PC-9 (cell line): ENCODE measurements at regions not wholly inside any gene's neighbourhood (a gene's known extent, or its start where the extent isn't known, plus 50 kb on each side); places are given as distances from the start of the nearest gene placed in this dataset.

Experiments
- BruUV-seq: library from RNA; stranded (reverse); fragments of 400-500 nt; replicated peaks from 2 replicates; lab custom pipeline; 2021; lab: Mats Ljungman, UMichigan
- CTCF ChIA-PET: fragments of 300-600 bp; sonication (Branson Sonifier 250); formaldehyde crosslinking; loops from one replicate; lab custom pipeline; 2022; ENCODE audit warnings: antibody characterized with exemption; lab: Charles Lee
- POLR2A ChIA-PET: fragments of 300-600 bp; sonication (Branson Sonifier 250); formaldehyde crosslinking; loops from one replicate; lab custom pipeline; 2022; ENCODE audit warnings: antibody characterized with exemption; ENCODE audit not compliant: unreplicated experiment; lab: Charles Lee
- DNase-seq, 2 experiments: peaks; one replicate each; pipeline versions ENCODE4 v3.0.0 to v3.0.0-alpha.2; 2015 to 2022; ENCODE audit warnings: mixed read lengths in 1 of 2
- H2AFZ ChIP-seq: fragments of 200-600 bp; sonication (generic); 2 replicates; pipeline ENCODE4 v1.8.1; 2017; ENCODE audit warnings: antibody characterized with exemption
- H3F3A ChIP-seq: fragments of 200-600 bp; sonication (generic); 2 replicates; pipeline ENCODE4 v1.8.1; 2017; ENCODE audit warnings: antibody characterized with exemption, mild to moderate bottlenecking, low read depth; ENCODE audit not compliant: insufficient read depth
- H3K27ac ChIP-seq: fragments of 200-600 bp; sonication (generic); 2 replicates; pipeline ENCODE4 v1.6.1; 2016; ENCODE audit warnings: mixed run types
- H3K27me3 ChIP-seq: fragments of 200-600 bp; sonication (generic); 2 replicates; pipeline ENCODE4 v1.6.1; 2016; ENCODE audit warnings: low read depth, mixed run types; ENCODE audit not compliant: insufficient read depth
- H3K36me3 ChIP-seq: fragments of 200-600 bp; sonication (generic); 2 replicates; pipeline ENCODE4 v1.6.1; 2016; ENCODE audit warnings: low read depth, mixed run types
- H3K4me1 ChIP-seq: fragments of 200-600 bp; sonication (generic); replicated peaks from 2 replicates; pipeline ENCODE4 v1.6.1; 2016; ENCODE audit warnings: mixed run types; ENCODE audit not compliant: insufficient read depth
- H3K4me2 ChIP-seq: fragments of 200-600 bp; sonication (generic); 2 replicates; pipeline ENCODE4 v1.6.1; 2017; ENCODE audit warnings: mixed run types
- H3K4me3 ChIP-seq: fragments of 200-600 bp; sonication (generic); 2 replicates; pipeline ENCODE4 v1.6.1; 2016; ENCODE audit warnings: mixed run types
- H3K79me2 ChIP-seq: fragments of 200-600 bp; sonication (generic); 2 replicates; pipeline ENCODE4 v1.6.1; 2017; ENCODE audit warnings: low read depth, mixed run types
- H3K9me2 ChIP-seq: fragments of 200-600 bp; sonication (generic); 2 replicates; pipeline ENCODE4 v1.8.1; 2017; ENCODE audit warnings: mild to moderate bottlenecking; ENCODE audit not compliant: insufficient read depth
- H3K9me3 ChIP-seq: fragments of 200-600 bp; sonication (generic); 2 replicates; pipeline ENCODE4 v1.8.1; 2016; ENCODE audit warnings: low read depth; ENCODE audit not compliant: insufficient read depth
- H4K20me1 ChIP-seq: fragments of 200-600 bp; sonication (generic); 2 replicates; pipeline ENCODE4 v1.8.1; 2017; ENCODE audit not compliant: insufficient read depth
- EZH2 ChIP-seq: fragments of 200-600 bp; sonication (generic); IDR thresholded peaks from 2 replicates; pipeline ENCODE4 v1.8.0; 2017; ENCODE audit warnings: antibody characterized with exemption, low read depth
- intact Hi-C: fragments of 100-400 bp; cut with micrococcal nuclease; formaldehyde crosslinking; loops from one replicate; pipeline ENCODE4 v1.10.0; 2022; ENCODE audit not compliant: unreplicated experiment
- TF ChIP-seq, protein P1 (sequence below): fragments of 200-600 bp; sonication (generic); conservative IDR thresholded peaks from 2 replicates; pipeline ENCODE4 v1.6.1; 2017; ENCODE audit warnings: mixed run types, antibody characterized with exemption, mild to moderate bottlenecking, moderate library complexity

DNA sequence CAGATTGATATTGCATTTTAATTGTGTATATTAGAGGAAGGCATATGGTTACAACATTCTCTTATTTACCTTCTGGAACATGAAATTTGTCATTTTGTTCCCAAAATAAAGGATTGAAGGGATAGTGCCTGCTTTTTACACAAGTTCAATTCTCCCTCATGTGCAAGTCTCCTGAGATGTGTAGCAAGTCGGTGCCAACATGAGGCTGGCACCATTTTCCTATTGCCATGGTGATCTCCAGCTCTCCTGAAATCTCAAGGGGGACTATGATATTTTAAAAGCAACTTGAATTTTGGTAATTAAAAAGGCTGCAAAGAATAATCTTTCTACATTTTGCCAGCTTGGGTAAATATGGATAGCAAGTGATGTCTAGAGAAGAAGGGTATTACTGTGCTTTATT lies 693.3 kb upstream of the WWC1 start:
- intact Hi-C loops, result no loop called here
- Histone ChIP-seq H3K9me3 (no peaks in the 10 kb centered on the region; the same call in 1 of the 2 replicates), H3K4me1 (no peaks in the 10 kb centered on the region), H3K27me3 (no peaks in the 10 kb centered on the region), H2AFZ (no peak overlapping the region), H3K27ac (no peak overlapping the region), H3K4me3 (no peak overlapping the region), H3K36me3 (no peaks in the 10 kb centered on the region), H4K20me1 (no peaks in the 10 kb centered on the region), H3F3A (no peaks in the 10 kb centered on the region), H3K4me2 (no peak overlapping the region), H3K79me2 (no peaks in the 10 kb centered on the region), H3K9me2 (no peaks in the 10 kb centered on the region)
- CTCF ChIA-PET, result no interaction called here
- DNase-seq, result no peak
- POLR2A ChIA-PET, result no interaction called here
- TF ChIP-seq, protein P1, sequence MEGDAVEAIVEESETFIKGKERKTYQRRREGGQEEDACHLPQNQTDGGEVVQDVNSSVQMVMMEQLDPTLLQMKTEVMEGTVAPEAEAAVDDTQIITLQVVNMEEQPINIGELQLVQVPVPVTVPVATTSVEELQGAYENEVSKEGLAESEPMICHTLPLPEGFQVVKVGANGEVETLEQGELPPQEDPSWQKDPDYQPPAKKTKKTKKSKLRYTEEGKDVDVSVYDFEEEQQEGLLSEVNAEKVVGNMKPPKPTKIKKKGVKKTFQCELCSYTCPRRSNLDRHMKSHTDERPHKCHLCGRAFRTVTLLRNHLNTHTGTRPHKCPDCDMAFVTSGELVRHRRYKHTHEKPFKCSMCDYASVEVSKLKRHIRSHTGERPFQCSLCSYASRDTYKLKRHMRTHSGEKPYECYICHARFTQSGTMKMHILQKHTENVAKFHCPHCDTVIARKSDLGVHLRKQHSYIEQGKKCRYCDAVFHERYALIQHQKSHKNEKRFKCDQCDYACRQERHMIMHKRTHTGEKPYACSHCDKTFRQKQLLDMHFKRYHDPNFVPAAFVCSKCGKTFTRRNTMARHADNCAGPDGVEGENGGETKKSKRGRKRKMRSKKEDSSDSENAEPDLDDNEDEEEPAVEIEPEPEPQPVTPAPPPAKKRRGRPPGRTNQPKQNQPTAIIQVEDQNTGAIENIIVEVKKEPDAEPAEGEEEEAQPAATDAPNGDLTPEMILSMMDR, result no peak
- TF ChIP-seq EZH2, result no peak
- no TSS peak for BruUV-seq

DNA sequence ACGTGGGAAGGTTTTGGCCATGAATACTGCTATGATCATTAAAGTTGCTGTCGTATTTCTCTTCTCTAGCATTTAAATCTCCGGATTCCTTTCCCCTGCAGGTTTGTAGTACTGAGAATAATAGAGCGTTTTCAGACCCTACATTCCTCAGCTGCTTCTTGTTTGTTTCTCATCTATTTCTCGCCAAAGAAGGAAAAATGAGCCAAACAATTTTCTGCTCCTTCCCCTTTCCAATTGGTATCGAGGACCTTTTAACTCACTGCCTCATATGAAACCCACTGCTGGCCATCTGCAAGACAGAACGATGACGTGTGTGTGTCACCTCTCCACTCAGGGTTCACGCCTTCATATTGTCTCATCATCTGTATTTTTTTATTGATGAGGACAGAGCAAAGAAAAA lies 689.4 kb upstream of the WWC1 start:
- POLR2A ChIA-PET, result no interaction called here
- Histone ChIP-seq H3K4me1 (no peaks in the 10 kb centered on the region), H3K4me2 (no peak overlapping the region), H2AFZ (no peak overlapping the region), H3K27ac (no peak overlapping the region), H3K4me3 (no peak overlapping the region), H3K9me2 (no peaks in the 10 kb centered on the region), H3F3A (no peaks in the 10 kb centered on the region), H3K36me3 (no peaks in the 10 kb centered on the region), H4K20me1 (no peaks in the 10 kb centered on the region; the same call in 1 of the 2 replicates), H3K79me2 (no peaks in the 10 kb centered on the region), H3K27me3 (no peaks in the 10 kb centered on the region), H3K9me3 (no peaks in the 10 kb centered on the region)
- no TSS peak for BruUV-seq
- no peak for TF ChIP-seq EZH2
- TF ChIP-seq, protein P1, result no peak
- CTCF ChIA-PET, result no interaction called here
- intact Hi-C loops, result no loop called here
- no peak for DNase-seq

DNA sequence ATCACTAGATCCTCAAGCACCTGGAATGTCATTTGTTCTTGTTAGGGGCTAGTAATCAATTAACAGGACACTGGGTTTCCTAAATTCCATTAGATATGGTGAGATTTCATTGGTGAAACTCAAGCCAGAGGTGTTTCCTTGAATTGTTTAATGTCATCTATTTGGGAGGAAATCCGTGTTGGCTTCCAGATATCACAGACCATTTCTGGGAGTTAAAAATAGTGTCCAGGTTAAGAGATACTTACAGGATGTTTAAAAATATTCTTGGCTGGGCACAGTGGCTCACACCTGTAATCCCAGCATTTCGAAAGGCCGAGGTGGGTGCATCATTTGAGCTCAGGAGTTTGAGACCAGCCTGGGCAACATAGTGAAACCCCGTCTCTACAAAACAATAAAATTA lies 688.3 kb upstream of the WWC1 start:
- Histone ChIP-seq H3K36me3 (no peaks in the 10 kb centered on the region), H3K4me3 (no peak overlapping the region), H3K9me3 (no peaks in the 10 kb centered on the region), H4K20me1 (no peaks in the 10 kb centered on the region; the same call in 1 of the 2 replicates), H3K27ac (no peak overlapping the region), H3K4me2 (no peak overlapping the region), H3K79me2 (no peaks in the 10 kb centered on the region), H3F3A (no peaks in the 10 kb centered on the region), H3K9me2 (no peaks in the 10 kb centered on the region), H2AFZ (no peak overlapping the region), H3K4me1 (no peaks in the 10 kb centered on the region), H3K27me3 (no peaks in the 10 kb centered on the region)
- BruUV-seq, result no TSS peak
- TF ChIP-seq, protein P1, result no peak
- no peak for TF ChIP-seq EZH2
- CTCF ChIA-PET, result no interaction called here
- POLR2A ChIA-PET, result no interaction called here
- no peak for DNase-seq
- intact Hi-C loops, result no loop called here
